Mesenchymal stem cell (in vitro differentiated cells and primary cell): ENCODE measurements at regions not wholly inside any gene's neighbourhood (a gene's known extent, or its start where the extent isn't known, plus 50 kb on each side); places are given as distances from the start of the nearest gene placed in this dataset.

Experiments used
- DNase-seq: peaks from one replicate; pipeline ENCODE4 v3.0.0-alpha.2; 2013
- H2AFZ ChIP-seq: one replicate; pipeline ENCODE4 v1.6.1; 2013; ENCODE audit warnings: low read depth, mild to moderate bottlenecking, control low read depth, inconsistent platforms, low read length, moderate library complexity
- H2AK5ac ChIP-seq: 2 replicates; pipeline ENCODE4 v1.6.1; 2013; ENCODE audit warnings: low read length, moderate library complexity, mild to moderate bottlenecking, inconsistent platforms; ENCODE audit not compliant: severe bottlenecking
- H2BK120ac ChIP-seq: one replicate; pipeline ENCODE4 v1.6.1; 2013; ENCODE audit warnings: low read depth, mild to moderate bottlenecking, inconsistent platforms, low read length, moderate library complexity
- H2BK12ac ChIP-seq, 2 experiments: one replicate each; pipeline ENCODE4 v1.6.1; 2013; ENCODE audit warnings: inconsistent platforms in 2 of 2, low read length in 2 of 2, mild to moderate bottlenecking in 2 of 2, moderate library complexity in 2 of 2, control low read depth in 1 of 2
- H2BK15ac ChIP-seq: one replicate; pipeline ENCODE4 v1.6.1; 2013; ENCODE audit warnings: mild to moderate bottlenecking, low read depth, inconsistent platforms; ENCODE audit not compliant: poor library complexity, severe bottlenecking
- H2BK5ac ChIP-seq: 2 replicates; pipeline ENCODE4 v1.6.1; 2013; ENCODE audit warnings: low read depth, mild to moderate bottlenecking, low read length, control low read depth, inconsistent platforms; ENCODE audit not compliant: poor library complexity, severe bottlenecking
- H3K14ac ChIP-seq, 2 experiments: one replicate each; pipeline ENCODE4 v1.6.1; 2013; ENCODE audit warnings: inconsistent platforms in 2 of 2, low read length in 2 of 2, control low read depth in 1 of 2, mild to moderate bottlenecking in 1 of 2, moderate library complexity in 1 of 2
- H3K18ac ChIP-seq, 2 experiments: one replicate each; pipeline ENCODE4 v1.6.1; 2013; ENCODE audit warnings: inconsistent platforms in 2 of 2, low read length in 2 of 2, control low read depth in 1 of 2, low read depth in 1 of 2, mild to moderate bottlenecking in 1 of 2
- H3K23ac ChIP-seq, 2 experiments: one replicate each; pipeline ENCODE4 v1.6.1; 2013; ENCODE audit warnings: inconsistent platforms in 2 of 2, low read length in 2 of 2, mild to moderate bottlenecking in 2 of 2, moderate library complexity in 2 of 2, control low read depth in 1 of 2
- H3K27ac ChIP-seq: 2 replicates; pipeline ENCODE4 v1.5.1; 2013; ENCODE audit warnings: mild to moderate bottlenecking, moderate library complexity, low read length, control low read depth, inconsistent platforms; ENCODE audit not compliant: poor library complexity, severe bottlenecking
- H3K27me3 ChIP-seq, 2 experiments: 2 replicates each; pipeline versions ENCODE4 v1.6.1 to v1.7.0; 2013; ENCODE audit warnings: low read length in 2 of 2, mild to moderate bottlenecking in 2 of 2, moderate library complexity in 2 of 2, control low read depth in 1 of 2, inconsistent platforms in 1 of 2; ENCODE audit not compliant: control insufficient read depth in 1 of 2, insufficient read depth in 1 of 2
- H3K36me3 ChIP-seq, 2 experiments: 2 replicates each; pipeline versions ENCODE4 v1.6.1 to v1.7.0; 2013; ENCODE audit warnings: low read length in 2 of 2, control low read depth in 1 of 2, inconsistent platforms in 1 of 2, low read depth in 1 of 2, mild to moderate bottlenecking in 1 of 2; ENCODE audit not compliant: insufficient read depth in 2 of 2, control insufficient read depth in 1 of 2
- H3K4ac ChIP-seq, 2 experiments: one replicate each; pipeline ENCODE4 v1.6.1; 2013; ENCODE audit warnings: inconsistent platforms in 2 of 2, low read length in 2 of 2, mild to moderate bottlenecking in 2 of 2, moderate library complexity in 2 of 2, control low read depth in 1 of 2, low read depth in 1 of 2
- H3K4me1 ChIP-seq: 2 replicates; pipeline ENCODE4 v1.6.1; 2013; ENCODE audit warnings: low read depth, low read length, control low read depth; ENCODE audit not compliant: control insufficient read depth, insufficient read depth
- H3K4me2 ChIP-seq: 2 replicates; pipeline ENCODE4 v1.6.1; 2013; ENCODE audit warnings: low read length, mild to moderate bottlenecking, inconsistent platforms; ENCODE audit not compliant: poor library complexity, severe bottlenecking
- H3K4me3 ChIP-seq, 2 experiments: 2 replicates each; pipeline versions ENCODE4 v1.5.1 to v1.7.0; 2013; ENCODE audit warnings: low read length in 2 of 2, mild to moderate bottlenecking in 2 of 2, control low read depth in 1 of 2, low read depth in 1 of 2; ENCODE audit not compliant: insufficient read depth in 1 of 2
- H3K79me1 ChIP-seq: replicated peaks from 2 replicates; pipeline ENCODE4 v1.6.1; 2013; ENCODE audit warnings: mild to moderate bottlenecking, control low read depth, low read length, inconsistent platforms; ENCODE audit not compliant: poor library complexity, severe bottlenecking
- H3K9ac ChIP-seq: 2 replicates; pipeline ENCODE4 v1.7.0; 2013; ENCODE audit warnings: mild to moderate bottlenecking, low read length, moderate library complexity
- H3K9me3 ChIP-seq: 2 replicates; pipeline ENCODE4 v1.7.0; 2013; ENCODE audit warnings: mild to moderate bottlenecking, low read length; ENCODE audit not compliant: control insufficient read depth
- H4K8ac ChIP-seq: one replicate; pipeline ENCODE4 v1.6.1; 2013; ENCODE audit warnings: inconsistent platforms, mild to moderate bottlenecking, low read length, moderate library complexity
- H4K91ac ChIP-seq: one replicate; pipeline ENCODE4 v1.6.1; 2013; ENCODE audit warnings: mild to moderate bottlenecking, low read length, inconsistent platforms
- WGBS: methylation state at CpG from one replicate; pipeline ENCODE4 v1.1.7; 2013; ENCODE audit warnings: mixed read lengths; 5-methylcytosine and 5-hydroxymethylcytosine counted together

GRCh38 chr13:86572115-86572514 is 772.9 kb upstream of the SLITRK6 start:
- Histone ChIP-seq H3K27ac (no peak overlapping the region), H3K27me3 (no peaks in the 10 kb centered on the region), H2BK12ac (no peak overlapping the region), H3K9ac (no peak overlapping the region), H2BK15ac (no peak overlapping the region), H2AFZ (no peak overlapping the region), H3K4me2 (no peak overlapping the region), H3K18ac (no peak overlapping the region), H4K8ac (no peak overlapping the region), H3K79me1 (no peaks in the 10 kb centered on the region), H3K4me1 (no peaks in the 10 kb centered on the region), H3K36me3 (no peaks in the 10 kb centered on the region), H4K91ac (no peak overlapping the region), H3K4ac (no peak overlapping the region), H2BK120ac (no peak overlapping the region), H3K4me3 (no peak overlapping the region), H3K9me3 (no peaks in the 10 kb centered on the region), H2BK5ac (no peak overlapping the region), H2AK5ac (no peak overlapping the region), H3K23ac (no peak overlapping the region), H3K14ac (no peak overlapping the region)
- DNase-seq: peak; percentile 39
- no CpG with 5 or more reads among the region's 2 CpGs for WGBS

- Histone ChIP-seq H3K4me1 (no peaks in the 10 kb centered on the region), H3K27ac (no peak overlapping the region), H4K8ac (no peak overlapping the region), H3K27me3 (no peaks in the 10 kb centered on the region), H3K79me1 (no peaks in the 10 kb centered on the region), H3K23ac (no peak overlapping the region), H3K18ac (no peak overlapping the region), H3K4me2 (no peak overlapping the region), H2BK120ac (no peak overlapping the region), H2BK5ac (no peak overlapping the region), H4K91ac (no peak overlapping the region), H3K4ac (no peak overlapping the region), H3K36me3 (no peaks in the 10 kb centered on the region), H2BK12ac (no peak overlapping the region), H2AK5ac (no peak overlapping the region), H3K9me3 (no peaks in the 10 kb centered on the region), H2BK15ac (no peak overlapping the region), H3K4me3 (no peak overlapping the region), H3K9ac (no peak overlapping the region), H2AFZ (no peak overlapping the region), H3K14ac (no peak overlapping the region)
- 95% methylated on average over 3 of the region's 3 CpGs for WGBS
- DNase-seq: no peak
These were observed 780.4 kb upstream of the SLITRK6 start for GRCh38 chr13:86579662-86580061.

GRCh38 chr13:86581706-86582105 is 782.5 kb upstream of the SLITRK6 start:
- WGBS: 44% methylated on average over 2 of the region's 2 CpGs
- no peak overlapping the region for H3K18ac ChIP-seq

GRCh38 chr13:86584301-86584700 is 785.1 kb upstream of the SLITRK6 start:
- Histone ChIP-seq H3K18ac (no peak overlapping the region), H3K27me3 (no peaks in the 10 kb centered on the region), H3K4me2 (no peak overlapping the region), H3K9me3 (no peaks in the 10 kb centered on the region), H3K9ac (no peak overlapping the region), H3K4ac (no peak overlapping the region), H3K27ac (no peak overlapping the region), H3K36me3 (no peaks in the 10 kb centered on the region), H2BK12ac (peak overlapping the region in 1 of 2 experiments; percentile 90), H4K8ac (no peak overlapping the region), H3K14ac (no peak overlapping the region), H2AFZ (no peak overlapping the region), H2AK5ac (no peak overlapping the region), H4K91ac (no peak overlapping the region), H3K4me1 (peaks cover 2% of the 10 kb centered on the region), H2BK5ac (no peak overlapping the region), H2BK15ac (no peak overlapping the region), H2BK120ac (no peak overlapping the region), H3K23ac (no peak overlapping the region), H3K79me1 (no peaks in the 10 kb centered on the region), H3K4me3 (no peak overlapping the region)
- DNase-seq: no peak
- 94% methylated on average over 6 of the region's 7 CpGs for WGBS

More at GRCh38 chr13:86581706-86582105, 782.5 kb upstream of the SLITRK6 start:
- Histone ChIP-seq H2AFZ (no peak overlapping the region), H3K79me1 (no peaks in the 10 kb centered on the region), H3K4ac (no peak overlapping the region), H3K4me2 (no peak overlapping the region), H2BK120ac (no peak overlapping the region), H3K14ac (no peak overlapping the region), H3K9me3 (no peaks in the 10 kb centered on the region), H4K8ac (no peak overlapping the region), H2AK5ac (no peak overlapping the region), H3K4me1 (peaks cover 2% of the 10 kb centered on the region), H3K27me3 (no peaks in the 10 kb centered on the region), H3K4me3 (no peak overlapping the region), H2BK12ac (no peak overlapping the region), H2BK5ac (no peak overlapping the region), H4K91ac (no peak overlapping the region), H3K23ac (no peak overlapping the region), H3K36me3 (no peaks in the 10 kb centered on the region), H3K27ac (no peak overlapping the region), H3K9ac (no peak overlapping the region), H2BK15ac (no peak overlapping the region)
- peak; percentile 57 for DNase-seq
